HL-60 (cell line): ENCODE measurements at regions not wholly inside any gene's neighbourhood (a gene's known extent, or its start where the extent isn't known, plus 50 kb on each side); places are given as distances from the start of the nearest gene placed in this dataset.

ENCODE experiments used
- DNase-seq, 2 experiments: peaks; one replicate each; pipeline ENCODE4 v3.0.0-alpha.2; 2010 to 2020; ENCODE audit warnings: low read depth in 1 of 2, low spot score in 1 of 2
- H3K27ac ChIP-seq: fragments of 250-450 bp; sonication (Bioruptor Pico); replicated peaks from 2 replicates; pipeline ENCODE4 v1.5.1; 2020; ENCODE audit warnings: mild to moderate bottlenecking, moderate library complexity
- H3K27me3 ChIP-seq: fragments of 250-450 bp; sonication (Bioruptor Pico); 2 replicates; pipeline ENCODE4 v1.5.1; 2021; ENCODE audit warnings: mild to moderate bottlenecking, moderate library complexity; ENCODE audit not compliant: insufficient read depth, poor library complexity, severe bottlenecking
- H3K4me3 ChIP-seq: replicated peaks from 2 replicates; pipeline ENCODE4 v1.5.1; 2011; ENCODE audit warnings: mild to moderate bottlenecking, control low read depth, low read length; ENCODE audit not compliant: insufficient read depth
- GABPA ChIP-seq: IDR thresholded peaks from 2 replicates; pipeline ENCODE4 v1.6.1; 2012; ENCODE audit warnings: low read depth
- POLR2AphosphoS5 ChIP-seq: IDR thresholded peaks from 2 replicates; pipeline ENCODE4 v1.6.1; 2012; ENCODE audit warnings: low read depth
- SPI1 ChIP-seq: IDR thresholded peaks from 2 replicates; pipeline ENCODE4 v1.6.1; 2012; ENCODE audit warnings: low read depth, mild to moderate bottlenecking, borderline replicate concordance
- TF ChIP-seq, protein P1 (sequence below): IDR thresholded peaks from 2 replicates; pipeline ENCODE4 v1.6.1; 2012; ENCODE audit warnings: low read depth; ENCODE audit not compliant: insufficient replicate concordance
- TF ChIP-seq, protein P2 (sequence below): IDR thresholded peaks from one replicate; pipeline ENCODE4 v1.5.1; 2011; ENCODE audit warnings: low read length, control low read depth, inconsistent platforms; ENCODE audit not compliant: insufficient read depth

DNA sequence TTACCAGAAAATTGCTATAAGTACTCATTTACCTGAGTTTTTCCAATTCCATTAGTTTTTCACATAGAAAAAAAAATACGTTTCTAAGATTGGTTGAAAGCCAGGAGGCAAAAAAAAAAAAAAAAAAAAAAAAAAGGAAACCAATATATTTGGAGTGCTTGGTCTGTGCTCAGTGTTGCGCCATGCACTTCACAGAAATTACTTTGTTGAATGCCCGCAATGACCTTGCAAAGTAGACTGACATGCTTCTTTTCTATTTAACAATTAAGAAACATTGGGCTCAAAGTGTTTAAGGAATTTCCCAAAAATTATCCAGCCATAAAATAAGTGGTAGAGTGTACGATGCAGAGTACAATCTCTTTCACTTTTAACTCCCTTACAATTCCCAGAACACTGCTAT, 65.2 kb upstream of the PAPPA start:
- TF ChIP-seq, protein P1, sequence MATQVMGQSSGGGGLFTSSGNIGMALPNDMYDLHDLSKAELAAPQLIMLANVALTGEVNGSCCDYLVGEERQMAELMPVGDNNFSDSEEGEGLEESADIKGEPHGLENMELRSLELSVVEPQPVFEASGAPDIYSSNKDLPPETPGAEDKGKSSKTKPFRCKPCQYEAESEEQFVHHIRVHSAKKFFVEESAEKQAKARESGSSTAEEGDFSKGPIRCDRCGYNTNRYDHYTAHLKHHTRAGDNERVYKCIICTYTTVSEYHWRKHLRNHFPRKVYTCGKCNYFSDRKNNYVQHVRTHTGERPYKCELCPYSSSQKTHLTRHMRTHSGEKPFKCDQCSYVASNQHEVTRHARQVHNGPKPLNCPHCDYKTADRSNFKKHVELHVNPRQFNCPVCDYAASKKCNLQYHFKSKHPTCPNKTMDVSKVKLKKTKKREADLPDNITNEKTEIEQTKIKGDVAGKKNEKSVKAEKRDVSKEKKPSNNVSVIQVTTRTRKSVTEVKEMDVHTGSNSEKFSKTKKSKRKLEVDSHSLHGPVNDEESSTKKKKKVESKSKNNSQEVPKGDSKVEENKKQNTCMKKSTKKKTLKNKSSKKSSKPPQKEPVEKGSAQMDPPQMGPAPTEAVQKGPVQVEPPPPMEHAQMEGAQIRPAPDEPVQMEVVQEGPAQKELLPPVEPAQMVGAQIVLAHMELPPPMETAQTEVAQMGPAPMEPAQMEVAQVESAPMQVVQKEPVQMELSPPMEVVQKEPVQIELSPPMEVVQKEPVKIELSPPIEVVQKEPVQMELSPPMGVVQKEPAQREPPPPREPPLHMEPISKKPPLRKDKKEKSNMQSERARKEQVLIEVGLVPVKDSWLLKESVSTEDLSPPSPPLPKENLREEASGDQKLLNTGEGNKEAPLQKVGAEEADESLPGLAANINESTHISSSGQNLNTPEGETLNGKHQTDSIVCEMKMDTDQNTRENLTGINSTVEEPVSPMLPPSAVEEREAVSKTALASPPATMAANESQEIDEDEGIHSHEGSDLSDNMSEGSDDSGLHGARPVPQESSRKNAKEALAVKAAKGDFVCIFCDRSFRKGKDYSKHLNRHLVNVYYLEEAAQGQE, result no peak
- TF ChIP-seq SPI1 (no peak), GABPA (no peak), POLR2AphosphoS5 (no peak)
- TF ChIP-seq, protein P2, sequence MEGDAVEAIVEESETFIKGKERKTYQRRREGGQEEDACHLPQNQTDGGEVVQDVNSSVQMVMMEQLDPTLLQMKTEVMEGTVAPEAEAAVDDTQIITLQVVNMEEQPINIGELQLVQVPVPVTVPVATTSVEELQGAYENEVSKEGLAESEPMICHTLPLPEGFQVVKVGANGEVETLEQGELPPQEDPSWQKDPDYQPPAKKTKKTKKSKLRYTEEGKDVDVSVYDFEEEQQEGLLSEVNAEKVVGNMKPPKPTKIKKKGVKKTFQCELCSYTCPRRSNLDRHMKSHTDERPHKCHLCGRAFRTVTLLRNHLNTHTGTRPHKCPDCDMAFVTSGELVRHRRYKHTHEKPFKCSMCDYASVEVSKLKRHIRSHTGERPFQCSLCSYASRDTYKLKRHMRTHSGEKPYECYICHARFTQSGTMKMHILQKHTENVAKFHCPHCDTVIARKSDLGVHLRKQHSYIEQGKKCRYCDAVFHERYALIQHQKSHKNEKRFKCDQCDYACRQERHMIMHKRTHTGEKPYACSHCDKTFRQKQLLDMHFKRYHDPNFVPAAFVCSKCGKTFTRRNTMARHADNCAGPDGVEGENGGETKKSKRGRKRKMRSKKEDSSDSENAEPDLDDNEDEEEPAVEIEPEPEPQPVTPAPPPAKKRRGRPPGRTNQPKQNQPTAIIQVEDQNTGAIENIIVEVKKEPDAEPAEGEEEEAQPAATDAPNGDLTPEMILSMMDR, result no peak
- H3K27me3 ChIP-seq, result no peaks in the 10 kb centered on the region
- H3K4me3 ChIP-seq, result no peak overlapping the region
- H3K27ac ChIP-seq, result no peak overlapping the region
- no peak for DNase-seq

DNA sequence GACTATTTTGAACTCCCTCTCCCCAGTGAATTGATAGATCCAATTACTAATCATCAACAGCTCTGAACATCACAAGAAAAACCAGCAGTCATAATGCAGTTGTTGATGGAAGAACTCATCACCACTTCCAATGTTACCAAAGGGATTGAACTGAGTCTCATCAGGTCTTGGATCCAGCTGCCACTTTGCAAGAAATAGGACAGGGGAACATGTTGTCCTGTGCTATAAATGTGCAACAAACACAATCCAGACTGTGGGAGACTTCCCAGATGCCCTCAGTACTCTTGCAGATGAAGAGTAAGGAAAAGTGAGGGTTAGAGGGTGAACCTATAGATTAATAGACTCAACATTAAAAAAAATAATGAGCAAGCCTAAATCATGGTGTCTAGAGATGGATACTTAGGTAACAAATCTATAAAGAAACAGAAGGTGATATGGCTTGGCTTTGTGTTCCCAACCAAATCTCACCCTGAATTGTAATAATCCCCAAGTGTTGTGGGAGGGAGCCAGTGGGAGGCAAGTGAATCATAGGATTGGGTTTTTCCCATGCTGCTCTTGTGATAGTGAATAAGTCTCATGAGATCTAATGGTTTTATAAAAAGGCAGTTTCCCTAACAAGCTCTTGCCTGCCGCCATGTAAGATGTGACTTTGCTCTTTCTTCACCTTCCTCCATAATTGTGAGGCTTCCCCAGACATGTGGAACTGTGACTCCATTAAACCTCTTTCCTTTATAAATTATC, 63.4 kb upstream of the PAPPA start:
- TF ChIP-seq, protein P1, result no peak
- TF ChIP-seq SPI1 (no peak), GABPA (no peak), POLR2AphosphoS5 (no peak)
- TF ChIP-seq, protein P2, result no peak
- DNase-seq, result no peak
- H3K4me3 ChIP-seq, result no peak overlapping the region
- H3K27me3 ChIP-seq, result no peaks in the 10 kb centered on the region
- no peak overlapping the region for H3K27ac ChIP-seq

DNA sequence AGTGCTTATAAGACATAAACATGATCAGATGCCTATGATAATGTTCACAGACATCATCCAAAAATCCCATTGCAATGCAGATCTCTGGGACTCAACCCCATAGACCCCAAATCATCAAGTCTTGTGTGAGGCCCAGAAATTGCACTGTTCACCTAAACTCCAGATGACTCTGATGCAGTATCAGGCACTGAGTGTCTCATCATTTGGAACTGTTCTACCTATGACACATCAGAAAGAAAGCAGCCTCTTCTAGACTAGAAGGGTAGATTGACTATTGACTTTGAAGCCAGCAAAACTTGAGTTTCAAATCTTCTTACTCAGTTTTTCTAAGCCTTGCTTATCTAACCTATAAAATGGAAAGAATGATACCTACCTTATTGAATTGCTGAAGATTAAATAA, 58.7 kb upstream of the PAPPA start:
- DNase-seq, result no peak
- TF ChIP-seq POLR2AphosphoS5, result no peak
- no peak for TF ChIP-seq GABPA
- TF ChIP-seq, protein P2, result no peak
- TF ChIP-seq, protein P1, result no peak
- no peak for TF ChIP-seq SPI1
- Histone ChIP-seq H3K4me3 (no peak overlapping the region), H3K27me3 (no peaks in the 10 kb centered on the region), H3K27ac (no peak overlapping the region)
